Coronary artery (tissue), 2 donors: ENCODE measurements at regions not wholly inside any gene's neighbourhood (a gene's known extent, or its start where the extent isn't known, plus 50 kb on each side); places are given as distances from the start of the nearest gene placed in this dataset.

Experiments used
- DNase-seq: peaks from one replicate; pipeline ENCODE4 v3.0.0-alpha.2; 2017; ENCODE audit warnings: low spot score
- H3K27ac ChIP-seq, 2 donors: fragments of 200-600 bp; sonication (generic); one replicate each; pipeline ENCODE4 v1.5.1; 2016 to 2019
- H3K4me3 ChIP-seq: fragments of 200-600 bp; sonication (generic); 2 replicates; pipeline ENCODE4 v1.5.1; 2016; ENCODE audit warnings: mild to moderate bottlenecking, moderate library complexity
- CTCF ChIP-seq: fragments of 200-600 bp; sonication (generic); IDR thresholded peaks from one replicate; pipeline ENCODE4 v1.5.1; 2019; ENCODE audit warnings: antibody characterized with exemption

DNA sequence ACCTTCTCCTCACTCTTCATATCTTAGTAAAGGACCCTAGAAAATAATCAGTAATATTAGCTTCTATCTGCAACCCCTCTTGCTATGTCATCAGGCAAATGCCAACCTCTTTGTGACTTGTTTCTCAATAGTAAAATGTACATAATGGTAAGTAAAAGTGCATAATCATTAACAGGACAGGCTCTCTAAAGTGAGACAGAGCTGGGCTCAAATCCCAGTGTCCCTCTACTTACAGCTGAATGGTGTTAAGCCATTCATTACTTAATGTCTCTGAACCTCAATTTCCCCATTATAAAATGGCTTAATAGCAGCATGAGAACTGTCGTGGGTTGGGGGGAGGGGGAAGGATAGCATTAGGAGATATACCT, 62.6 kb upstream of the ATP11B start:
- TF ChIP-seq CTCF, result no peak
- no peak overlapping the region for H3K4me3 ChIP-seq
- no peak overlapping the region for H3K27ac ChIP-seq
- no peak for DNase-seq

DNA sequence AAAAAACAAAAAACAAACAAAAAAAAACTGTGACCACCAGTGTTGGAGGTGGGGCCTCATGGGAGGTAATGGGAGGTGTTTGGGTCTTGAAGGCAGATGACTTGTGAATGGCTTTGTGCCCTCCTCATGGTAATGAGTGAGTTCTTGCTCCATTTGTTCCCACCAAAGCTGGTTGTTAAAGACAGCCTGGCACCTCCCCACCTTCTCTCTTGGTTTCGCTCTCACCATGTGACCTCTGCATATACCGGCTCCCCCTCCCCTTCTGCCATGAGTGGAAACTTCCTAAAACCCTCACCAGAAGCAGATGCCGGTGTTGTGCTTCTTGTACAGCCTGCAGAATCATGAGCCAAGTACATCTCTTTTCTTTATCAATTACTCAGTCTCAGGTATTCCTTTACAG, 61.5 kb upstream of the ATP11B start:
- Histone ChIP-seq H3K4me3 (no peak overlapping the region), H3K27ac (no peak overlapping the region)
- TF ChIP-seq CTCF, result no peak
- DNase-seq, result no peak

GRCh38 chr3:182732232-182733015, 60.9 kb upstream of the ATP11B start:
- Histone ChIP-seq H3K4me3 (no peak overlapping the region), H3K27ac (no peak overlapping the region)
- no peak for TF ChIP-seq CTCF
- no peak for DNase-seq

DNA sequence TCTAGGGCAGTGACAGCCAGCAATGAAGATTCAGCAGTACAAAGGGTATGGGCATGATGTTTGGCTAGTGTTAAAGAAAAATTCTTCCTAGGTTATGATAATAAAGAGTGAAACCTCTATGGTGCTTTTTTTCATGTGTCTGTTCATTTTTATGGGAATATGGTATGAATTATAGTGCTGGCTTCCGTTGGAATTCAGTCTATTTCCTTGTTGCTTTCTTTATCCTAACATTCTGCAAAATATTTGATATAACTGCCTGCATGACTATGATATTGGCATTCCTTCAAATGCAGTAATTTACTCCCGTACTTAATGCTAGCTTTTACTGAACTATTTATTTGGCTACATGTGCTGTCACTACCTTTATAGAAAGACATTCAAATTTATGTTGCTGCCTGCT, 57.6 kb upstream of the ATP11B start:
- H3K4me3 ChIP-seq, result no peak overlapping the region
- H3K27ac ChIP-seq, result no peak overlapping the region
- DNase-seq, result no peak
- TF ChIP-seq CTCF, result no peak

DNA sequence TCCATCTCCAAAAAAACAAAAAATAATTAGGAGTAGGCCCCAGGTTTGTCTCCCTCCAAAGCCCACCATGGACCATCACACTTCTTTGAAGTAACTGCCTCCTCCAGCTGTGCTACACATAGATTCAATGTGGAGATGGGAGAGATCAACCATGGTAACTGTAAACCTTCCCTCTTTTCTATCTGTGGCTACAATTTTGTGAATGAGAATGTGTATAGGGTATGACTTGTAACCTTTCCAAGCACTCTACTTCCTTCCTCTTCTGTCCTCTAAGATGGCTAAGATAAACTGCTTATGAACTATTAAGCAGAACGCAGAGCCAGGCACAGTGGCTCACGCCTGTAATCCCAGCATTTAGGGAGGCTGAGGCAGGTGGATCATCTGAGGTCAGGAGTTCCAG, 55.5 kb upstream of the ATP11B start:
- Histone ChIP-seq H3K27ac (no peak overlapping the region), H3K4me3 (no peak overlapping the region)
- no peak for TF ChIP-seq CTCF
- no peak for DNase-seq

DNA sequence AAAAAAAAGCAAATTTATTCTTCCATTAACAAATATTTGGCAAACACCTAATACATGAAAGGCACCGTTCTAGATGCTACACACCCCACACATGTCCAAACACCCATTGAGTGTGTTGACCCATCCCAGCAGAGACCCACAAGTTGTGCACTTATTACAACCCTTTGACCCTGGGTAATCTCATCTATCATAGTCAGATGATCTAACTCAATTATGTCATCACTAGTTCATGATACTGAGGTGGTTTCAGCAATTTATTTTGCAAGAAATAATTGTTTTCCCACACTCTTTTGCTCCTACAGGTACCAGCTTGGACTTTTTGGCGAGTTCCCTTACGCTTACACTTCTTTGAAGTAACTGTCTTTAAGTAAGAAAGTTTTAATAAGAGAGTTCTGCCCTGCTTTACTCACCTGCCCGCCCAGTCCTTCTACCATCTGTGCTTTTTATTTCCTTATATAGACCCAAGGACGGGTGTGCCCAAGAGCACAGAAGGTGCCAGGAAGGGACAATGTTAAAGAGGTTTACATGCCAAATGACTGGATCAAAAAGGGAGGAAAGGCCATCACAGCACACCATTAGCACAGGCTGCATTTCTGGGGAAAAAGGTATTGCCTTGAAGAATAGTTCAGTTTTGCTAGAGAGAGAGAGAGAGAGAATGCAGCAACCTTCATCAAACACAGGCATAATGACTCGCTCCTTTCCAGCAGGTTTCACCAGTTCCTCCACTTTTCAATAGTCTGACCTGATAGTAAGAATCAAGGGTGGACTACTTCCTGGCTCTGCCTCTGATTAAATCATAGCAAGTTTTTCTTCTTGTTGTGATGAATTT, 54.5 kb upstream of the ATP11B start:
- TF ChIP-seq CTCF, result no peak
- no peak for DNase-seq

GRCh38 chr3:182739619-182740018, 53.7 kb upstream of the ATP11B start:
- TF ChIP-seq CTCF, result no peak
- no peak overlapping the region for H3K27ac ChIP-seq
- DNase-seq, result no peak

More for the DNA sequence above, 54.5 kb upstream of the ATP11B start:
- Histone ChIP-seq H3K27ac (no peak overlapping the region), H3K4me3 (no peak overlapping the region)

More at GRCh38 chr3:182739619-182740018, 53.7 kb upstream of the ATP11B start:
- H3K4me3 ChIP-seq, result no peak overlapping the region
